GM12873 (cell line): ENCODE measurements at regions not wholly inside any gene's neighbourhood (a gene's known extent, or its start where the extent isn't known, plus 50 kb on each side); places are given as distances from the start of the nearest gene placed in this dataset.

Experiments used
- TF ChIP-seq, protein P1 (sequence below): IDR thresholded peaks from 2 replicates; pipeline ENCODE4 v1.5.1; 2012; ENCODE audit warnings: low read depth, mild to moderate bottlenecking, moderate library complexity, low read length, control low read depth; ENCODE audit not compliant: insufficient read depth; ENCODE audit errors: missing control alignments

GRCh38 chr1:189103956-189104355, 1373.7 kb downstream of the BRINP3 start:
- TF ChIP-seq, protein P1, sequence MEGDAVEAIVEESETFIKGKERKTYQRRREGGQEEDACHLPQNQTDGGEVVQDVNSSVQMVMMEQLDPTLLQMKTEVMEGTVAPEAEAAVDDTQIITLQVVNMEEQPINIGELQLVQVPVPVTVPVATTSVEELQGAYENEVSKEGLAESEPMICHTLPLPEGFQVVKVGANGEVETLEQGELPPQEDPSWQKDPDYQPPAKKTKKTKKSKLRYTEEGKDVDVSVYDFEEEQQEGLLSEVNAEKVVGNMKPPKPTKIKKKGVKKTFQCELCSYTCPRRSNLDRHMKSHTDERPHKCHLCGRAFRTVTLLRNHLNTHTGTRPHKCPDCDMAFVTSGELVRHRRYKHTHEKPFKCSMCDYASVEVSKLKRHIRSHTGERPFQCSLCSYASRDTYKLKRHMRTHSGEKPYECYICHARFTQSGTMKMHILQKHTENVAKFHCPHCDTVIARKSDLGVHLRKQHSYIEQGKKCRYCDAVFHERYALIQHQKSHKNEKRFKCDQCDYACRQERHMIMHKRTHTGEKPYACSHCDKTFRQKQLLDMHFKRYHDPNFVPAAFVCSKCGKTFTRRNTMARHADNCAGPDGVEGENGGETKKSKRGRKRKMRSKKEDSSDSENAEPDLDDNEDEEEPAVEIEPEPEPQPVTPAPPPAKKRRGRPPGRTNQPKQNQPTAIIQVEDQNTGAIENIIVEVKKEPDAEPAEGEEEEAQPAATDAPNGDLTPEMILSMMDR, result no peak

DNA sequence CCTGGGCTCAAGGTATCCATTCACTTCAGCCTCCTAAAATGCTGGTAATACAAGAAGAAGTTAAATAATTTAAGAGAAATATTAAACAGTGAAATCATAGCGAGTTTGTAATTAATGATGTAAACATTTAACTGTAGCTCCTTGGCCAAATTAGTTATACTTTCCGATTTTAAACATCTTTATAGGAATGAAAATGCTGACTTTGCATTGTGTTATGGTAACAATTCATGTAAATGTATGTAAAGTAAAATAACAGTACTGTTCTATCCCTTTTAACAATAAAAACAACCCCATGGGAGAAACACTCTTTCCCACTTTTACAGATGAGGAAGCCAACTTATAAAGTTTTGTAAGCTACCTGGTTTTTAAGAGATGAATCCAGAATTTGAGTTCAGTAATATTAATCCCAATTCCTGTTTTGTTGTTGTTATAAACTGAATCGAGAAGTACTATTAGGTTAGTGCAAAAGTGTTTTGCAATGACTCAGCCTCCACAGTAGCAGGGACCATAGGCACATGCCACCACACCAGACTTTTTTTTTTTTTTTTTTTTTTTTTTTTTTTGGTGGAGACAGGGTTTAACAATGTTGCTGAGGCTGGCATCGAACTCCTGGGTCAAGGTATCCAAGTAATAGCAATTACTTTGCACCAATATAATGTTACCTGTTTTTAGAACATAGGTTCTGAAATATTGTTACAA, 1360.4 kb downstream of the BRINP3 start:
- TF ChIP-seq, protein P1, result no peak

DNA sequence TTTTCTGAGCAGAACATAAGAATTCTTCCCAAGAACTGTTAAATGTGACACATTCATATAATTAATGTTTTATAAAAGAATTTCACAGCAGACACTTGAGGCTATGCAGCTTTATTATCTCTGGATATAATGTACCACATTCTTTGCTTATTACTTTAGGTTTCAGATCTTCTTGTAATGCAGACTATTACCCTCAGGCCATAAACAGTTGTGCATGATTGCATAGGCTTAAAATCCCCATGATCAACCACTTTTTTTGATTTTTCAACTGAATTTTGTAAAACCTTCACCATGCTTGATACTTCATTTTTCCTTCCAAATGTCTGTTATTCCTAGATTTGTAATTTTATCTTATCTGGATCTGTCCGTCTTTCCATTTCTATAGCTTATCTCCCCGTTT, 1355.7 kb downstream of the BRINP3 start:
- TF ChIP-seq, protein P1, result no peak

- TF ChIP-seq, protein P1, result no peak
Observed at GRCh38 chr1:189125694-189126093, 1352.0 kb downstream of the BRINP3 start.

DNA sequence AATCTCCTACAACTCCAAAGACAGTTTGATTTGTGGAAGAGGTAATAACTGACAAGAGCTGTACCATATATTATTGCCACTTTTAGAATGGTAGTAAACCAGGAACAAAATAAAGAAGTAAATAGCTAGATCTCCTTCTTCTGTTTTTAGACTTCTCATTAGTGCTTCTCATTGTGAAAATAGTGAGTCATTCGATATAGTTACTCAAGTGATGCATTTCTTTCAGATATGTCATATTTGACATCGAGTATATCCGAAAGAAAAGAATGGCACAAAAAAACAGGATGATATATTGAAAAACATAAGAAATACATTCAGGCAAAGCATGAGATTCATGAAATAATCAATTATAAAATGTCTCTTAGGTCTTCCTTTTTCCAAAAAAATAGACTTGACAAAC, 1346.1 kb downstream of the BRINP3 start:
- TF ChIP-seq, protein P1, result no peak

DNA sequence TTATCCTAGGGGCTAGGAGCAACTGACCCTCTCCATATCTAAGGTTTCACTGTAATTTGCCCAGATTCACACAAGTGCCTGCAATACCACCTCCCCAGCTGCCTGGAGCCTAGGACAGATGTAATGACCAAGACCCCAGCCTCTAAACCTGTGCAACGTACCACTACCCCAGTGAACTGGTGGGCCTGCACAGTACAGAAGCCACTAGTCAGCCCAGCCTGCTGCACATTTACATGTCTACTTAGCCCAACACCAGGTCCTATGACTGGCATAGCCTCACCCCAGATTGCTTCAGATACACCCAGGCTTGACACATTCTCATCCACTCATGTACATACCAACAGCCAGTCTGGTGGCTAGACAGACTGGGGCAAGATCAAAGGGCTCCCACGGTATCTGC, 1336.6 kb downstream of the BRINP3 start:
- TF ChIP-seq, protein P1, result no peak

DNA sequence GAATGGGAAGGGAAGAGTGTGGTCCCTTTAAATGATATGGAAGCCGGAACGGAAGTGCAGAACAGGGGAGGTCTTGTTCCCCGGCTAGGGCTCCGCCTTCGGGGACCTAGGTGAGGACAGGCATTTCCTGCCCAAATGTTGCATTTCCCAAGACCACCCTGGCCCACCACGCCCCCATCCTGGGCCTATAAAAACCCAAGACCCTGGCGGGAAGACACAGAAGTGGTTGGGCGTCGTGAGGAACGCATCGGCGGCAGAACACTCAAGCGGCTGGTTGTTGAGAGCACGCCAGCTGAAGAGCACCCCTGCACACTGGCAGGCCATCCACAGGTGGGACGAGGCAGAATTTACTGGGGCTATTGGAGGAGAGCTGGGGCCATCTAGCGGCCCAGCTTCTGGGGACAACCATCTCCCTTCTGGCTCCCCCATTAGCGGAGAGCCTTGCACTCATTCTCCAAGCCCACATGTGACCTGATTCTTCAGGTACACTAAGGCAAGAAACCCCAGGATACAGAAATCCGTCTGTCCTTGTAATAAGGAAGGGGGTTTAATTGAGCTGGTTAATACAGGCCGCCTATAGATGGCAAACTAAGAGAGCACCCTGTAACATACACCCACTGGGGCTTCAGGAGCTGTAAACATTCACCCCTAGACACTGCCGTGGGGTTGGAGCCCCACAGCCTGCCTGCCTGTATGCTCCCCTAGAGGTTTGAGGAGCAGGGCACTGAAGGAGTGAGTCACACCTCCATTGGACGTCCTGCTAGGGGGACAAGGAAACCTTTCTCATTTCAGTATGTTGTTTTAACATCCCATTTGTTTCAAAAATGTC, 1327.9 kb downstream of the BRINP3 start:
- TF ChIP-seq, protein P1, result no peak
